Pancreas (tissue), 10 donors: ENCODE measurements at regions not wholly inside any gene's neighbourhood (a gene's known extent, or its start where the extent isn't known, plus 50 kb on each side); places are given as distances from the start of the nearest gene placed in this dataset.

Experiments used
- ATAC-seq, 4 donors: fragments of 200-7000 bp; cut with Tn5 transposase; one replicate each; pipeline versions ENCODE4 v1.8.0 to v1.9.1; 2020; ENCODE audit warnings: mild to moderate bottlenecking in 4 of 4, moderate library complexity in 4 of 4
- DNase-seq, 6 donors: peaks; one replicate each; pipeline ENCODE4 v3.0.0-alpha.2; 2020
- FAIRE-seq: peaks from 2 replicates; lab custom pipeline; 2012; peaks lifted over from hg19 to GRCh38; lab: Jason Lieb, UNC
- H3K27ac ChIP-seq, 4 donors: fragments of 200-600 bp; sonication (generic); 1 replicate in 3 of 4; 2 replicates in 1 of 4; pipeline versions ENCODE4 v1.5.0 to v1.8.0; 2020
- H3K27me3 ChIP-seq, 4 donors: fragments of 200-600 bp; one replicate each; pipeline ENCODE4 v1.8.0; 2021
- H3K36me3 ChIP-seq, 3 donors: fragments of 200-600 bp; sonication (generic) in 1 of 3; one replicate each; pipeline versions ENCODE4 v1.5.0 to v1.8.0; 2020 to 2021
- H3K4me1 ChIP-seq, 3 donors: fragments of 200-600 bp; one replicate each; pipeline ENCODE4 v1.8.0; 2021
- H3K4me3 ChIP-seq, 4 donors: fragments of 200-600 bp; sonication (generic) in 2 of 4; one replicate each; pipeline versions ENCODE4 v1.5.0 to v1.8.0; 2020 to 2021
- H3K9me3 ChIP-seq, 4 donors: fragments of 200-600 bp; one replicate each; pipeline ENCODE4 v1.8.0; 2021
- WGBS, 2 donors: extraction: QIAGEN DNeasy Blood & Tissue Kit; methylation state at CpG; one replicate each; pipeline ENCODE4 v1.1.7; 2013; 5-methylcytosine and 5-hydroxymethylcytosine counted together
- intact Hi-C, 3 donors: fragments of 100-400 bp; cut with DNase I; formaldehyde crosslinking; loops; one replicate each; pipeline versions ENCODE4 v1.11.1 to v1.14.2; 2022
- TF ChIP-seq, protein P1 (sequence below), 4 donors: fragments of 200-600 bp; sonication (generic) in 3 of 4; IDR thresholded peaks; one replicate each; pipeline versions ENCODE4 v1.5.0 to v1.8.0; 2021; ENCODE audit warnings: antibody characterized with exemption in 4 of 4
- donor health status: healthy with polysubstance abuse.
- donor health status: DM: no; HTN: no; CAD: no; lungs with moderate emphysema.
- donor health status: DM: no; HTN: no; CAD: no.
- donor health status: control.
- donor health status: control.
- donor health status: Bipolar disorder and iron deficiency.
- donor health status: DM: yes; HTN: yes; CAD: no.
- donor health status: DM: no; HTN: no; CAD: no.
- donor health status: DM: no; HTN: no; CAD: no.
- donor health status: DM: yes; HTN: yes; CAD: no.

DNA sequence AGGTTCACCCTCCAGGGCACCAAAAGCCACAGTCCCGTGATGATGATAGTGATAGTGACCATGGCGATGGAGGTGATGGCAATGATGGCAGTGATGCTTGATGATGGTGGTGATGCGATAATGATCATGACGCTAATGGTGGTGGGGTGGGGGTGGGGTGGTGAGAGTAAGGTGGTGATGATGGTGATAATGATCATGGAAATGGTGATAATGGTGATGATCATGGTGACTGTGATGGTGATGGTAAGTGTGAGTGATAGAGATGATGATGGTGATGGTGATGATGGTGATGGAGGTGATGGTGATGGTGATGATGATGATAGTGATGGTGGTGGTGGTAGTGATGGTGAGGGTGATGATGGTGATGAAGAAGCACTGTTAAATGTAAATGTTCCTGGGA is 96.9 kb downstream of the SYNE3 start:
- Histone ChIP-seq H3K36me3 (no peaks in the 10 kb centered on the region), H3K9me3 (no peaks in the 10 kb centered on the region), H3K4me3 (no peak overlapping the region), H3K27me3 (no peaks in the 10 kb centered on the region), H3K4me1 (no peaks in the 10 kb centered on the region), H3K27ac (no peak overlapping the region)
- FAIRE-seq (no peak), DNase-seq (no peak), ATAC-seq (no peak)
- intact Hi-C loops, result no loop called here
- WGBS, 2 donors, result 83 to 98% methylated on average over 4 of the region's 4 CpGs
- TF ChIP-seq, protein P1, sequence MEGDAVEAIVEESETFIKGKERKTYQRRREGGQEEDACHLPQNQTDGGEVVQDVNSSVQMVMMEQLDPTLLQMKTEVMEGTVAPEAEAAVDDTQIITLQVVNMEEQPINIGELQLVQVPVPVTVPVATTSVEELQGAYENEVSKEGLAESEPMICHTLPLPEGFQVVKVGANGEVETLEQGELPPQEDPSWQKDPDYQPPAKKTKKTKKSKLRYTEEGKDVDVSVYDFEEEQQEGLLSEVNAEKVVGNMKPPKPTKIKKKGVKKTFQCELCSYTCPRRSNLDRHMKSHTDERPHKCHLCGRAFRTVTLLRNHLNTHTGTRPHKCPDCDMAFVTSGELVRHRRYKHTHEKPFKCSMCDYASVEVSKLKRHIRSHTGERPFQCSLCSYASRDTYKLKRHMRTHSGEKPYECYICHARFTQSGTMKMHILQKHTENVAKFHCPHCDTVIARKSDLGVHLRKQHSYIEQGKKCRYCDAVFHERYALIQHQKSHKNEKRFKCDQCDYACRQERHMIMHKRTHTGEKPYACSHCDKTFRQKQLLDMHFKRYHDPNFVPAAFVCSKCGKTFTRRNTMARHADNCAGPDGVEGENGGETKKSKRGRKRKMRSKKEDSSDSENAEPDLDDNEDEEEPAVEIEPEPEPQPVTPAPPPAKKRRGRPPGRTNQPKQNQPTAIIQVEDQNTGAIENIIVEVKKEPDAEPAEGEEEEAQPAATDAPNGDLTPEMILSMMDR (IDR thresholded peaks at IDR 0.05), result no peak

DNA sequence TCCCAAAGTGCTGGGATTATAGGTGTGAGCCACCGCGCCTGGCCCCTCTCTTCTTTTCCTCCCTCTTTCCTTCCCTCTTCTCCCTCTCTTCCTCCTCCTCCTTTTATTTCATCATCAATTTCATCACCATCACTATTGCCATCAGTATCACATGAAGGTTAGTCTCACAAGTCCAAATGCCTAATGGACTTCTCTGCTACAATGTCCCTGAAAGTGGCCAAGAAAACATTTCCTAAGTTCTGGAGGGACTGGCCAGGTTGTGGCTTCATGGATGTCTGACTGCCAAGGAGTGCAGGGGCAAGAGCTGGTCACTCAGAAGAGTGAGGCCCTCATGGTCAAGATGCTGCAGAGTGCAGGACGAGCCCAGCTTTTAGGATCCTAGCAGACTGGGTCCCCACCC is 97.6 kb downstream of the SYNE3 start:
- ATAC-seq (no peak), DNase-seq (no peak), FAIRE-seq (no peak)
- WGBS, 2 donors, result 89 to 95% methylated on average over 3 of the region's 3 CpGs
- no peak overlapping the region for H3K27ac ChIP-seq
- no peaks in the 10 kb centered on the region for H3K4me1 ChIP-seq
- H3K4me3 ChIP-seq, result no peak overlapping the region
- no peaks in the 10 kb centered on the region for H3K36me3 ChIP-seq
- H3K27me3 ChIP-seq, result no peaks in the 10 kb centered on the region
- TF ChIP-seq, protein P1 (IDR thresholded peaks at IDR 0.05), result no peak
- intact Hi-C loops, result no loop called here
- H3K9me3 ChIP-seq, result no peaks in the 10 kb centered on the region

DNA sequence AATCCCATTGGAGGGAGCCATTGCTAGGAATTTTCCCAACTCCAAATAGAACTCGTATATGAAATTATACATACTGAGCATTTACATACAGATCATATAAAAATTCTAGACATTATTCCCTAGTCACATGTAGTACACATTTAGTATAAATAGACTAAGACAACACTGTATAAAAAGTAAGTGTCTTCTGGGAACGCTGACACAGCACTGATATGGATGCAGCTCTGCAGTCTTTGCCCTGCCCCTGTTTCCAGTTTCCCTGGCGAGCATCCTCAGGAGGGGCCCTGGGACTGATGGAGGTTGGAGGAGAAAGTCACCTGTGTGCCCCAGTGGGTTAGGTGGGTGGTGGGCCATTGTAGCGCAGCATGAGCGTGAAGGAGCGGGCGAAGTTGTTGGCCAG is 97.8 kb upstream of the CLMN start:
- Histone ChIP-seq H3K4me3 (no peak overlapping the region), H3K27ac (no peak overlapping the region), H3K36me3 (no peaks in the 10 kb centered on the region), H3K4me1 (no peaks in the 10 kb centered on the region), H3K9me3 (no peaks in the 10 kb centered on the region), H3K27me3 (no peaks in the 10 kb centered on the region)
- 88 to 90% methylated on average over 7 of the region's 7 CpGs for WGBS, 2 donors
- ATAC-seq (no peak), FAIRE-seq (no peak), DNase-seq (no peak)
- intact Hi-C loops, result no loop called here
- TF ChIP-seq, protein P1 (IDR thresholded peaks at IDR 0.05), result no peak

DNA sequence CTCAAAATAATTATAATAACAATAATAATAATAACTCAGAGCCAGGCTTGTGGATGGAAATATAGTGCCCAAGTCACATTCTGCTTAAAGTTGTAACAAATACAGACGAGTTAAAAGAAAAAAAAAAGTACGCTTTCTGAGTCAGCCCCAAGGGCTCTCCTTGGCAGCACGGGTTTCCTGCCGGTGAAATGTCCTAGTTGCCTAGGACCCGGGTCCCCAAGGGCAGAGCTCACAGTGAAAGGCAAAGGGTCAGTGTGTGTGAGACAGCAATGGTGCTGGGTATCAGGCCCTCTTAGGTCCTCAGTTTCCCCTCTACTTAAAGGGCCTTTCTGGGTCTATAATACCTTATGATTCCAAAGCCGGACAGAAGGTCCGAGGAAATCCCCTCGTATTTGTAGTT is 96.3 kb upstream of the CLMN start:
- H3K4me3 ChIP-seq, result no peak overlapping the region
- DNase-seq (no peak), ATAC-seq (no peak), FAIRE-seq (no peak)
- WGBS, 2 donors, result 79 to 91% methylated on average over 8 of the region's 8 CpGs
- intact Hi-C loops, result no loop called here
- H3K4me1 ChIP-seq, result no peaks in the 10 kb centered on the region
- no peaks in the 10 kb centered on the region for H3K27me3 ChIP-seq
- H3K36me3 ChIP-seq, result no peaks in the 10 kb centered on the region
- TF ChIP-seq, protein P1 (IDR thresholded peaks at IDR 0.05), result no peak
- no peak overlapping the region for H3K27ac ChIP-seq
- no peaks in the 10 kb centered on the region for H3K9me3 ChIP-seq

DNA sequence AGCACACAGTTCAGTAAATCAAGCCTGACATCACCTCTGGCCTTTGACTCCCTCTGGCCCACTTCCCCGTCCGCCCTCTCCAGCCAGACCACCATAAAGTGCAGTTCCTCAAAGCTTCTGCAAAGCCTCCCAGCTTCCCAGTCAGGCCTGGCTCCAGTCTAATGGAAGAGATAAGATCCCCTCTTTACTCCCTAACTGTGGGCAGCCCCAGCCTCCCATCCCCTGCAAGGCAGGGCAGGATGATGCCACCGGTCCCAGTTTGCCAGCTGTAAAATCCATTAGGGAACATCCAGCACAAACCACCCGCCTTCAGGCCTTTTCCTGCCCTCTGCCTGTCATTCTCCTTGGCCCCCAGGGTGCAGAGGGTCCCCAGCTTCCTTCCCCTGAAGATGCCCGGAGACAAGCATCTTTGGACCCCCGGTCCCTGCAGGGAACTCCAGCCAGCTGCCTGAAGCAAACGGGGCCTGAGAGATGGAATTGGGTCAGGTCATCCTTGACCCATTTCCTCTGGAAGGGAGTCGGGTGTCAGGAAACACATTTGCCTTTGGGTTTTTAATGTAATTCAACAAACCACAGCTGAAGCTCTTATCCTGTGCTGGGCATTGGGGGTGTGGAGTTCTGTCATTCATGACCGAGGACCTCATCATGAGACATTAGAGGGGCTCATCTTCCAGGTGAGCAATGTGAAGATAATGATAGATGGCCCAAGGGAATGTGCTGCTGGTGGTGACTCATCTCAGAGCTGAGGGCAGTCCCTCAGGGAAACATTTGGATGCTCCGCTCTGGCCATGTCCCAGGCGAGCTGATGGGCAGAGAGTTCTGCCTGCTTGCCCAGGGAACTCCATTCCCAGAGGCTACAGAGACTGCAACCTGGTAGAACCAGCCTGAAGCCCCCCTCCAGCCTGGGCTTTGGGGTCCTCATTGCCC is 93.8 kb upstream of the CLMN start:
- intact Hi-C loops, result no loop called here
- DNase-seq, result no peak
- no peak for FAIRE-seq
- Histone ChIP-seq H3K27ac (no peak overlapping the region), H3K27me3 (no peaks in the 10 kb centered on the region), H3K4me1 (no peaks in the 10 kb centered on the region), H3K4me3 (no peak overlapping the region), H3K9me3 (no peaks in the 10 kb centered on the region), H3K36me3 (no peaks in the 10 kb centered on the region)
- TF ChIP-seq, protein P1 (IDR thresholded peaks at IDR 0.05), result no peak
- no peak for ATAC-seq
- WGBS, 2 donors, result 75 to 80% methylated on average over 11 of the region's 11 CpGs
